Frontal cortex (tissue), 3 donors: ENCODE measurements at regions not wholly inside any gene's neighbourhood (a gene's known extent, or its start where the extent isn't known, plus 50 kb on each side); places are given as distances from the start of the nearest gene placed in this dataset.
"Not testable (repeated sequence)": the region's sequence is repeated elsewhere in the genome, so short reads cannot be mapped to it uniquely, and the experiment has no call there.

Experiments used
- DNase-seq, 2 donors: peaks; one replicate each; pipeline ENCODE4 v3.0.0; 2012; ENCODE audit warnings: low spot score in 2 of 2
- FAIRE-seq: peaks from 2 replicates; lab custom pipeline; 2012; peaks lifted over from hg19 to GRCh38; lab: Jason Lieb, UNC
- donor health status: control.
- donor health status: control.
- donor health status: control.

DNA sequence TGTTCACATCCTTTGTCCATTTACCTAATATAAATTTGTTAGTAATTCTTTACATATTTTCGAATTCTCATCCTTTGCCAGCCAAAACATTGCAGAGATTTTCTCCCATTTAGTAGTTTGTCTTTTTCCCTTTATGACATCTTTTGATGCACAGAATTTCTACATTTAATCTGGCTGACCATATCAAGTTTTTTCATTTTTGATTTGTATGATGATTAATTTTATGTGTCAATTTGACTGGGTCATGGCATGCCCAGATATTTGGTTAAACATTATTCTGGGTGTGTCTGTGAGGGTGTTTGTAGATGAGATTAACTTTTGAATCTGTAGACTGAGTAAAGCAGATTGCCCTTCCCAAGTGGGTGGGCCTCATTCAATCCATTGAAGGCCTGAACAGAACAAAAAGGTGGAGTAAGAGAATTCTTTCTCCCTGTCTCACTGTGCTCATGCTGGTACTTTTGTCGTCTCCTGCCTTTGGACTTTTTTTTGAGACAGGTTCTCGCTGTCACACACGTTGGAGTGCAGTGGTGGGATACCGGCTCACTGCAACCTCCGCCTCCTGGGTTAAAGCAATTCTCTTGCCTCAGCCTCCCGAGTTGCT lies 72.1 kb upstream of the EPB41L1 start:
- FAIRE-seq (no peak), DNase-seq (no peak)

DNA sequence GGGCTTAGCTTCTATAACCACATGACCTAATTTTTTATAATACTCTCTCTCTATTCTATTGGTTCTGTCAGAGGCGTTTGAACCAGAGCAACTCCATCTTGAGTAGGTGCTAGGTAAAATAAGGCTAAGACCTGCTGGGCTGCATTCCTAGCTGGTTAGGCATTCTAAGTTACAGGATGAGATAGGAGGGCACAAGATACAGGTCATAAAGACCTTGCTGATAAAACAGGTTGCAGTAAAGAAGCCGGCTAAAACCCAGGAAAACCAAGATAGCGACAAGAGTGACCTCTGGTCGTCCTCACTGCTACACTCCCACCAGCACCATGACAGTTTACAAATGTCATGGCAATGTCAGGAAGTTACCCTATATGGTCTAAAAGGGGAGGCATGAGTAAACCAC lies 71.3 kb upstream of the EPB41L1 start:
- FAIRE-seq, DNase-seq: not testable (repeated sequence)

DNA sequence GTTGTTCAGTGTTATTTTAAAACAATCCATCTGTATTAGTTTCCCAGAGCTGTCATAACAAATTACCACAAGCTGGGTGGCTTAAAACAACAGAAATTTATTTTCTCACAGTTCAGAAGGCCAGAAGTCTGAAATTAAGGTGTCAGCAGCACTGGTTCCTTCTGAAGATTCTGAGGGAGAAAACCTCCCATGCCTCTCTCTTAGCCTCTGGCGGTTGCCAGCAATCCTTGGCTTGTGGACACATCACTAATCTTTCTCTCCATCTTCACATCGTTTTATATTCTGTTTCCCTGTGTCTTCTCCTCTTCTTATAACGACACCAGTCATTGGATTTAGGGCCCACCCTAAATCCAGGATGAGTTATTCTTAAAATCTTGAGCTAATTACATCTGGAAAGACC lies 70.2 kb upstream of the EPB41L1 start:
- FAIRE-seq (no peak), DNase-seq (no peak)

DNA sequence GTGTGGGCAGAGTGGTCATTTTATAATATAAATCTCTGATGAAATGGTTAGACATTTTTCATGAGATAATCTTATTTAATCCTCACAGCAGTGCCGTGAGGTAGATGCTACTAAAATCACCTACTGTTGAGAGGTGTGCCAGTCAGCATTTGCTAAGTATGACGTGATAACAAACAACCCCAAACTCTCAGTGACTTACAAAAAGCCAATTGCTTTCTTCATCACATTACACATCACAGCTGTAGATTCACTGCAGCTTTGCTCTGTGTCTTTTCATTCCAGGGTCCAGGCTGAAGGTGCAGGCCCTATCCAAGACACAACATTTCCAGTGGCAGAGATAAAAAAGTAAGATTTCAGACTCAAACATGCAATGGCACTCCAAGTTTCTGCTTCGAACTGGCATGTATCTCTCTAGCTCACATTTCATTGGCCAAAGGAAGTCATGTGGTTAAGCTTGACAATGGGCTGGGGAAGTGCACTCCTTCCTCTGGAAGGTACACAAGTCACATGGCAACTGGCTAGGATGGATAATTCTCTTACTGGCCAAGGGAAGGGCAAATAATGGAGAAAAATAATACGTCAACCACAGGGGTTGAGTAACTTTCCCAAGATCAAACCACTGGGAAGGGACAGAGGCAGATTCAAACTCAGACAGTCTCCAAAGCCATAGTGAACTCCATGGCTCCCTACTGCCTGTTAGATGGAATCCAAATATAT lies 69.5 kb upstream of the EPB41L1 start:
- FAIRE-seq, result no peak
- no peak for DNase-seq

DNA sequence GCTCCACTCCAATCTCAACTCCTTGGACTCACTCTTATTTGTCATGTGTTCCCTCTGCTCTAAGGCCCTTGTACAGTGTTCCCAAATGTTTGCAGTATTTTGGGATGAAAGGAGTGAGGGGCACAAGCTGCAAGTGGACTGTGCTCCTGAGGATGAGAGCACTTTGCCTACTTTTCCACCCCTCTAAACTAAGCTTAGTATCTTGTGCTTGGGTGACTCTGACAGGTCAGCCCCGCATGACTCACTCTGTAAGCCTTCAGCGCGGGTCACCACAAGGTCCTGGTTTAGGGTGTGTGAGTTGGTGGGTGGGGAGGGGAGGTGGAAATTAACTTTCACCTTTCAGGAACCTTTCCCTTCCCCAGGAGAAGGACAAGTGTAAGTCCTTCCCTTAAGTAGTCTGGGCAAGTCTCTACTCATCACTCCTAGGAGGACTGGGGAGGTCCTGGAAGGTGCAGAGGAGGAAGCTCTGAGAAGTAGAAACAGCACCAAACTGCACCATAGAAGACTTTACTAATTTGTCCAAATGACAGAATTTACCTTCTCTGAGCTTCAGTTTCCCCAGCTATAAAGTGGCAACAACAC lies 68.8 kb upstream of the EPB41L1 start:
- no peak for DNase-seq
- FAIRE-seq, result no peak

DNA sequence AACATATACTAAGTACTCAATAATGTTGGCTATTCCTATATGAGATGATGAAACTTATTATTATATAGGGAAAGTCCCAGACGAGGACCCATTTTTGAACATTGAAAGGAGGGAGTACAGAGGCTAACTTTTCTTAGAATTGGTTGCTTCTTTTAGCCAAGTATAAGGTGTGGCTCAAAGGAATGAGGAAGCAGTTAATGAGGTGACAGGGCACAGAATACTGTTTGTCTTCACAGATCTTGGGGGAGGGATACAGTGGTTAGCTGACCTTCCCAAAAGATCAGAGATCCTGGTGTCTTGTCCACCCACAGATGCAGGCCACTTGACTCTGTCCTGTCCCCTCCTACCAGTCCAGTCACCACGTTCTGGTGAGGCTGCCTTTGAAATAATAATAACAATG lies 67.8 kb upstream of the EPB41L1 start:
- FAIRE-seq, result no peak
- DNase-seq, result no peak

DNA sequence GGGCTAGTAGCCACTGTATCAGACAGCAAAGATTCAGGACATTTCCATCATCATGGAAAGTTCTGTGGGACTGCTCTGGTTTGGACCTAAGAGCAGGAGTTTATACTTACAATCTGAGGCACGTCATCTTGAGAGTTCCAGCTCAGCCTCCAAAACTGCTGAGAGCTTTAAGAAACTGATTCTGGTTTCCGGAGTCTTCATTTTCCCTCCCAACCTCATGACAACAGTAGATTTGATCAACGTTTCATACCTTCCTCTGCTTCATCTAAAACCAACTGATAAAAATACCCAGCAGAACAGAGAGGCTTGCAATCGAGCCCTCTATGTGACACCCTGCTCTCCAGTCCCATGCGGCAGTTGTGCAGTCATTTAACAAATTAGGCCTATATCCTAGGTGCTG lies 64.3 kb upstream of the EPB41L1 start:
- FAIRE-seq, result no peak
- no peak for DNase-seq

DNA sequence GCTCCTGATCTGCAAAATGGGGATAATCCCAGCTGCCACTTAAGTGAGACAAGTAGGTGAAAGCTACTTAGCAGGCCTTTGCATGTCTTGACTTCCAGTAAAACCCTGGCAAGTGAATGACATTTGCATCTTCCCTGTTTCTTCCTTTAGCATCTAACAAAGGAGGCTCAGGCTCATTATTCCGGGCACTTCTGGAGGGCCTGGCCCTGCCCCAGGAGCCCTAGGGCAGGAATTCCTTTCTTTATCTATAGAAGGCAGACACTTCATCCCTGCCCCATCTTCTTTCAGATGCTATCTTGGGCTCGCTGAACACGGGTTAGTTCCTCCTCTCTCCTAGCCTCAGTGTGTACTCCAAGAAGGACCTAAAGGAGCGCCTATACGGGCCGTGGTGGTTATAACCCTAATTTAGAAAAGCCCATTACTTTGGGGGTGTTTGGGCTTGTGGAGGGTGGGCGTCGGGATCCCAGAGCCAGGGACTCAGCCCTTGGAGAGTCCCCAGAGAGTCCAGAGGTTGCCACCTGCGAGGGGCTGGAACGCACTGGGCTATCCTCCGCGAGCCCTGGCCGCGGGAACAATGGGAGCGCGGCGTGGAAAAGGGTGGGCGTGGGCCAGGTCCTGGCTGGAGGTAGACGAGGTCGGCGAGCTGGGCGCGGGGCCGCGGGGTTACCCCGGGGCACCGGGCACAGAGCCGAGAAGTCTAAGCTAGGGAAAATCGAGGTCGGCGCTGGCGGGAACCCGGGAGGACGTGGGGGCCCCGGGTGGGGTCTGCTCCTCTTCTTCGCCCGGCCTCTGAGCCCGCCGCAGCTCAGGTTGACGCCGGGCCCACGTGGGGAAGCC lies 62.8 kb upstream of the EPB41L1 start:
- no peak for DNase-seq
- FAIRE-seq, result no peak

DNA sequence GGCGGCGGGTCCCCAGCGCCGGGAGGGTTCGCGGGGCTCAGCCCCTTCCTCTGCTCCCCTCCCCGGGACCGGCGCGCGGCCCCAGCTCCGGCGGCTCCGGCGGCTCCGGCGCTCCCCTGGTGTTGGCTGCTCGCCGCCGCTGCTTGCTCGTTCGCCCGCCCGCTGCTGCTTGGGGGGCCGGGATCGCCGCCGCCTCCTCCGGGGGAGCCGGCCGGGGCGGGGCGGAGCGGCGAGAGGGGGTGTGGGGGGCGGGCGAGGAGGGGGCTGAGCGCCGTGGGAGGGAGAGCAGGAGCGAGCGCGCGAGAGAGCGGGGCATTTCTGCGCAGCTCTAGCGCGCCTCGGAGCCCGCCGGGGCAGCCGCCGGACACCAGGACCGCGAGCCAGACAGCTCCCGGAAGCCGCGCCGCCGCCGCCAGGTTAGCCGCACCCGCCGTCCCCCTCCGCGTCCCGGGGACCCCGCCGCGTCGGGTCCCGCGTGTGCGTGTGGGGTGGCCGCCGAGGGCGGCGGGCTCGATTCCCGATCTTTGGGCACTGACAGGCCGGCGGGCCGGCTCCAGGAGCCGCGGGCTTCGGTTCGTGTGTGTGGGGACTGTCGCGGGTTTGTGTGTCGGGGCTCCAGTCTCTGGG lies 62.0 kb upstream of the EPB41L1 start:
- FAIRE-seq, result no peak
- peak; percentile 59 to 66 for DNase-seq

DNA sequence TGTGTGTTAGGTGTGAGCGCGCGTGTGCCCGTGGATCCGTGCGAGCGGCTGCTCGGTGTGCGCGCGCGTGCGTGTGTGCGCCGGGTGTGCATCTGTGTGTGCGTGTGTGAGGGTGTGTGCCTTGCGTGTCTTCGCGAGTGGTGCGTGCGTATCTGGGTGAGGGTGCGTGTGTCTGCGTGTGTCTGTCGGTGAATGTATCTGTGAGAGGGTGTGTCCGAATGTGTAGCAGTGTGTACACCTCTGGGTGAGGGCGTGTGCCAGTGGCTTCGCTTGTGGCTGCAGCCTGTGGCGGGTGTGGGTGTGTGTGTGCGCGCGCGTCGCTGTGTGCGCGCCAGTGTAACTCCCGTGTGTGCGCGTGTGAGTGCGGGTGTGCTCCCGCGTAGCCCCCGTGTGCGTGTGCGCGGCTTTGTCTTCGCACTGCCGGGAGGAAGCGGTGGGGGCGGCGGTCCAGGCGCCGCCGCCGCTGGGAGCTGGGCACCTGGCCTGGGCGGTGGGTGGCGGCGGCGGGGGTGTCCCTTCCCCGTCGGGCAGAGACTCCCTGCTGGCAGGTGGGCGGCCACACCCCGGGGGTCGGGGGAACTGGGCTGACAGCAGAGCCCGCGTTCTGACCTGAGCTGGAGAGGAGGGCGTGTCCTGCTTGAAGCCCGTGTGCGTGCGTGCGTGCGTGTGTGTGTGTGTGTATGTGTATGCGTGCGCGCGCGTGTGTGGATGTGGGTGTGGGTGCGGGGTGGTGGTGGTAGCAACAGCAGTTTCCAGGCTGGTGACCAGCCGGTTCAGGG lies 61.3 kb upstream of the EPB41L1 start:
- DNase-seq, result peak; percentile 40 to 46
- FAIRE-seq, result no peak

DNA sequence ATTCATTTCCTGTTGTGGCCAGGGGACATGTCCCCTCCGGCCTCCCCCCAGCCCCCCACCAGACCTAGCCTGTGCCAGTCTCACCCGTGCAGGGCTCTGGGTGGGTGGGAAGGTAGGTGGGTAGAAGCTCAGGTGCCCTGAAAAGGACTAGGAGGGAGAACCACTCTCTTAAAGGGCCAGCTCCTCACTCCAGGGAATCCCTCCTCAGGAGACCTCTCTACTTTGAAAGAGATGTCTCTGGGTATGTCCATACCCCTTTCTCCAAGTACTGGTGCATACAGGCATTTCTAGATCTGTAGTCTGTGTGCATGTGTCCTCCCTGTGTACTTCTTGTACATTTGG lies 60.8 kb upstream of the EPB41L1 start:
- no peak for FAIRE-seq
- DNase-seq, result no peak

DNA sequence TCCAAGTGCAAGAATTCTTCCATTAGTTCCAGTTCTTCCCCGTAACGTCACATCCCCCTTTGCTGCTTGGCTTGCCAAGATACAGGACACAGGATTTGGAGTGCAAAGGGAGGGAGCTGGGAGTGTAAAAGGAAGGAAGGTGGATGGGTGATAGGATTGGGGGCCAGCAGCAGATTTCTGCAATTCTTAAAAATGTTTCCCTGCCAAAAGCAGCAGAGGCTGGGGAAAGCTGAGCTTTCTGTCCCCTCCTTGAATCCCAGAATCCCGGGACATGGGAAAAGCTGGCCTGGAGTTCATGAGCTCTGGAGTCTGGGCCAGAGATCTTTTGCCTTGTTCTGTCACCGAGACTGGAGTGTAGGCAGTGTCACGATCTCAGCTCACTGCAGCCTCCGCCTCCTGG lies 60.0 kb upstream of the EPB41L1 start:
- FAIRE-seq, result no peak
- DNase-seq, result no peak

DNA sequence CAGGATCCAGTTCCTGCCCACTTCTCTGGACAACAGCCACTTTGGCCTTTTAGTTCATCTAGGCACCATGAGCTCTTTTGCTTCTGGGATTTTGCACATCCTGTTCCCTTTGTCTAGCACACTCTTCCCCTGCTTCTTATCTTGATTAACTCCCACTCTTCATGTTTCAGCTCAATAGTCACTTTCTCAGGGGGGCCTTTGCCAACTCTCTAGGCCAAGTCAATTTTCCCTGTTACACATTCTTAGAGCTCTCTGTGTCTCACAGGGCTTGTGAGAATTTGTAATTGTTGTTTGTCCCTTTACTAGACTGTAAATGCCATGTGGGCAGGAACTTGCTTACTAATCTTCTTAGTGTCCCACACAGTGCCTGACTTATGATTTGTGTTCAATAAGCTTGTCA lies 58.1 kb upstream of the EPB41L1 start:
- FAIRE-seq (no peak), DNase-seq (no peak)

DNA sequence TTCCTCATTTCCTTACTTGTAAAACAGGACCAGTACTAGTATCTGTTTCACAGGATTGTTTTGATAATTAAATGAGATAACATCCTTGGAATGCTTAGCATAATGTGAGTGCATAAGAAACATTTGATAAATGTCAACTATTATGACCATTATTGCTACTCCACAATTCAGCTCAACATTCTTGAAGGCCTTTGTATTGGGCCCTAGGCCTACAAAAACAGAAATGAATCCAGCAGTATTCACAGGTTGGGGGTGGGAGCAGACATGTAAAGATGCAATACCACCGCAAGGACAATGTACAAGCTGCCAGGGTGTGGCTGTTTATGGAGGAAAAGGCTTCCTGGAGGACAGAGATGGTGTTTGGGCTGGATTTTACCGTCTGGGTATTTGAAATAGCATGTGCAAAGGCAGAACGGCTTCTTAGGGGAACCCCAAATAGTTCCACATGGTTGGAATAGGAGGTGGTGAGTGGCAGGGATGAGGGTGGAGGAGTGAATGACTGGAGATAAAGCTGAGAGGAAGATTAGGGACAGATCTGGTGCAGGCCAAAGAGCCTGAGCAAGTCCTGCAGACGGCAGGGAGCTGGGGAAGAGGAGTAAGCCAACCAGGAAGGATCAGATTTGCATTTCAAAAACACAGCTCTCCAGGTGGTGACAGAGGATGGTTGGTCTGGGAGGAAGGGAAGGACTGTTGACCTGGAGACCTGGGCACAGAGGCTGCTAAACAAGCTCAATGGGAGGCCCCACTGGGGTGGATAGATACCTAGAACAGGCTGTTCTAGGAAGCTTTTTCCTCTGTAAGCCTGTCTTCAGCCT lies 57.0 kb upstream of the EPB41L1 start:
- FAIRE-seq (no peak), DNase-seq (no peak)

DNA sequence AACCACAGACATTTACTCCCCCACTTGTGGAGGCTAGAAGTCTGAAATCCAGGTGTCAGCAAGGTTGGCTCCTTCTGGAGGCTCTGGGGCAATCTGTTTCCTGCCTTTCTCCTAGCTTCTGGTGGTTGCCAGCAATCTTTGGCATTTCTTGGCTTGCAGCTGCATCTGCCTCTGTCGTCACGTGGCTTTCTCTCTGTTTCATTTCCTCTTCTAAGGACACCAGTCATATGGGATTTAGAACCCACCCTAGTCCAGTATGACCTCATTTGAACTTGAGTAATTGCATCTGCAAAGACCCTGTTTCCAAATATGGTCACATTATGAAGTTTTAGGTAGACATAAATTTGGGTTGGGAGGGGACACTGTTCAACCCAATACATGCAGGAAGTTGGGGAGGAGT lies 56.2 kb upstream of the EPB41L1 start:
- FAIRE-seq (no peak), DNase-seq (no peak)

DNA sequence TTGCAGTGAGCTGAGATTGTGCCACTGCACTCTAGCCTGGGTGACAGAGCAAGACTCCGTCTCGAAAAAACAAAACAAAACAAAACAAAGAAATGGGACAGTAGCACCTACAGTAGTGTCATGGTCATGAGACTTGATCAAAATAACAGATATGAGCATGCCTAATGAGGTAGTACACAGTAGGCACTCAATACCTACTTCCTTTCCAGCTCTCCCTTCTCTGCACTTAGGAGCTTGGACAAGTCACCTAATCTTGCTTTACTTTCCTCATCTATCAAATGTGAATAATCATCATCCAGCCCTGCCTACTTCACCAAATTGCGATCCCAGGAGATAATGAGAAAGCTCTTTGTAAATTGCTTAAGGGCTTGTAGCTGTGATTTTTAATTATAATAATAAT lies 55.4 kb upstream of the EPB41L1 start:
- no peak for DNase-seq
- FAIRE-seq, result no peak

DNA sequence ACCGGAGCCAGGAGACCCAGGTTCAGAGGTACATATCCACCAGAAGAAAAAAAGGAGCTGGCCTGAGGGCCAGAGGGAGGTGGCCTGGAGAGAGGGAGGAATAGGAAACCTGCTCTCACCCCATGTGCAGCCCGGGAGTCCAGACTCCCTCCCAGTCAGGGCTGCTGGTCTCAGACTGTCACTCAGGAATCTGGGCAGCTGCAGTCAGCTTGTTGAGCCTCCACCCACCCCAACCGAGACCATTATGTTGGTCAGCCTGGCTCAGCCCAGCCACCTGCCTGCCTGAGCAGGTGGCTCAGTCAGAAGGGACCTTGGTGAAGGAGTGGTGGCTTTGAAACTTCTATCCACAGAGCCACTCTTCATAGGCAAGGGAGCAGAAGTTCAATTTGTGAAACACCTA lies 53.3 kb upstream of the EPB41L1 start:
- FAIRE-seq, result no peak
- DNase-seq, result no peak

DNA sequence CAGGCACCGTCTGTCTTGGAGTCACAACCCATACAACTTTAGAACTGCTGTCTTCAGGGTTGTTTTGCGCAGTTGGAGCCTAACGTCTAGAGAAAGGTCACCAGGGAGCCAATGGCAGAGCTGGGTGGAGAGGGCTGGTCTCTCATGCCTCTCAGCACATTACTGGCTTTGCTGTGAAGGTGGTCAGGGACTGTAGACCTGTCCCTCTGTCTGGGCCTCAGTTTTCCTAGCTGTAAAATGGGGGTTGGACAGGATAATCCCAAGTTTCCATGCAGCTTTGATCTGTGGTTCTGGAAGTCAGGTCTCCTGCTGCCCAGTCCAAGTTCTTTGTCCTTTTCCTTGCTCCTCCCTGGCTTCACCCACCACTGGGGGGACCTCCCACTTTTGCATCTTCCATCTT lies 52.2 kb upstream of the EPB41L1 start:
- FAIRE-seq (no peak), DNase-seq (no peak)
